Keratinocyte (primary cell): ENCODE measurements at regions not wholly inside any gene's neighbourhood (a gene's known extent, or its start where the extent isn't known, plus 50 kb on each side); places are given as distances from the start of the nearest gene placed in this dataset.

Experiments
- EZH2 ChIP-seq: IDR thresholded peaks from one replicate; pipeline ENCODE4 v1.6.1; 2012; ENCODE audit warnings: inconsistent platforms, mild to moderate bottlenecking, low read length, moderate library complexity
- TF ChIP-seq, protein P1 (sequence below), 3 experiments: IDR thresholded peaks in 1 of 3; conservative IDR thresholded peaks in 1 of 3; optimal IDR thresholded peaks in 1 of 3; 2 replicates in 2 of 3; 3 replicates in 1 of 3; pipeline versions ENCODE3 to v1.5.1; 2011; ENCODE audit warnings: low read length in 3 of 3, mild to moderate bottlenecking in 3 of 3, moderate library complexity in 2 of 3, control low read depth in 1 of 3, inconsistent platforms in 1 of 3; ENCODE audit not compliant: insufficient read depth in 2 of 3; ENCODE audit errors: extremely low read depth in 1 of 3

DNA sequence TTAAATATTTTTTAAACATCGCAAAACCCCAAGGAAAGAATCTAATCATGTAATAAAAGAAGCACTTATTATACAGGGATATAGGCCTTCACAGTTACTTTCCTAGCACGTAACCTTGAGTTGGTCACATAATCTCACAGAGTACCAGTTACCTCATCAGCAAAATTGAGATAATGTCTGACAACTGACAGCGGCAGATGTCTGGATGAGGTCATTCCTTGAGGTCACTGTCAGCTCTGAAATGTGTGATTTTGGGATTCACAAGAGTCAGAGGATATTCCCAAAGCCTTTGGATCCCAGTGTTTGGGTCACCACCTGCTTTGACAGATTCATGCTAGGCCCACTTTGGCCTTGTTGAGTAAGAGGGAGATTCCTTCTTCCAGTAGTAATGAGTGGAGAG lies 151.4 kb upstream of the SEMA6D start:
- TF ChIP-seq, protein P1, sequence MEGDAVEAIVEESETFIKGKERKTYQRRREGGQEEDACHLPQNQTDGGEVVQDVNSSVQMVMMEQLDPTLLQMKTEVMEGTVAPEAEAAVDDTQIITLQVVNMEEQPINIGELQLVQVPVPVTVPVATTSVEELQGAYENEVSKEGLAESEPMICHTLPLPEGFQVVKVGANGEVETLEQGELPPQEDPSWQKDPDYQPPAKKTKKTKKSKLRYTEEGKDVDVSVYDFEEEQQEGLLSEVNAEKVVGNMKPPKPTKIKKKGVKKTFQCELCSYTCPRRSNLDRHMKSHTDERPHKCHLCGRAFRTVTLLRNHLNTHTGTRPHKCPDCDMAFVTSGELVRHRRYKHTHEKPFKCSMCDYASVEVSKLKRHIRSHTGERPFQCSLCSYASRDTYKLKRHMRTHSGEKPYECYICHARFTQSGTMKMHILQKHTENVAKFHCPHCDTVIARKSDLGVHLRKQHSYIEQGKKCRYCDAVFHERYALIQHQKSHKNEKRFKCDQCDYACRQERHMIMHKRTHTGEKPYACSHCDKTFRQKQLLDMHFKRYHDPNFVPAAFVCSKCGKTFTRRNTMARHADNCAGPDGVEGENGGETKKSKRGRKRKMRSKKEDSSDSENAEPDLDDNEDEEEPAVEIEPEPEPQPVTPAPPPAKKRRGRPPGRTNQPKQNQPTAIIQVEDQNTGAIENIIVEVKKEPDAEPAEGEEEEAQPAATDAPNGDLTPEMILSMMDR (optimal IDR thresholded peaks at IDR 0.05 in 1 of 3, IDR thresholded peaks at IDR 0.05 in 1 of 3, conservative IDR thresholded peaks at IDR 0.05 in 1 of 3; ENCODE audit: extremely low read depth in 1 of 3, insufficient read depth in 2 of 3, low read length in 3 of 3): no peak
- TF ChIP-seq EZH2: no peak
